PC-9 (cell line): ENCODE measurements at regions not wholly inside any gene's neighbourhood (a gene's known extent, or its start where the extent isn't known, plus 50 kb on each side); places are given as distances from the start of the nearest gene placed in this dataset.

Experiments
- CTCF ChIP-seq: fragments of 200-600 bp; sonication (generic); conservative IDR thresholded peaks from 2 replicates; pipeline ENCODE4 v1.6.1; 2017; ENCODE audit warnings: mixed run types, antibody characterized with exemption, mild to moderate bottlenecking, moderate library complexity
- EZH2 ChIP-seq: fragments of 200-600 bp; sonication (generic); IDR thresholded peaks from 2 replicates; pipeline ENCODE4 v1.8.0; 2017; ENCODE audit warnings: antibody characterized with exemption, low read depth

- TF ChIP-seq CTCF (no peak), EZH2 (no peak)
Observed at GRCh38 chr15:70561885-70562284, 201.5 kb downstream of the UACA start.
